Mesodermal cell (in vitro differentiated cells): ENCODE measurements at regions not wholly inside any gene's neighbourhood (a gene's known extent, or its start where the extent isn't known, plus 50 kb on each side); places are given as distances from the start of the nearest gene placed in this dataset.

Source experiments
- H3K27ac ChIP-seq: 2 replicates; pipeline ENCODE4 v1.7.0; 2013; ENCODE audit warnings: mild to moderate bottlenecking, low read depth, low read length, moderate library complexity; ENCODE audit not compliant: severe bottlenecking
- H3K36me3 ChIP-seq: 2 replicates; pipeline ENCODE4 v1.7.1; 2013; ENCODE audit warnings: mild to moderate bottlenecking, low read length, moderate library complexity; ENCODE audit not compliant: control insufficient read depth, insufficient read depth
- H3K4me1 ChIP-seq: one replicate; pipeline ENCODE4 v1.7.1; 2013; ENCODE audit warnings: mild to moderate bottlenecking, low read length; ENCODE audit not compliant: insufficient read depth, control insufficient read depth, poor library complexity, severe bottlenecking
- H3K4me3 ChIP-seq: 2 replicates; pipeline ENCODE4 v1.7.0; 2013; ENCODE audit warnings: low read length, control low read depth, mild to moderate bottlenecking; ENCODE audit not compliant: insufficient read depth, poor library complexity, severe bottlenecking; ENCODE audit errors: extremely low read depth
- H3K9me3 ChIP-seq: 2 replicates; pipeline ENCODE4 v1.7.1; 2013; ENCODE audit warnings: mild to moderate bottlenecking, low read length, moderate library complexity; ENCODE audit not compliant: control insufficient read depth
- WGBS, 2 experiments: methylation state at CpG; one replicate each; pipeline ENCODE4 v1.1.5; 2013; ENCODE audit warnings: missing lambda C conversion rate in 2 of 2; ENCODE audit not compliant: insufficient coverage in 2 of 2; 5-methylcytosine and 5-hydroxymethylcytosine counted together

DNA sequence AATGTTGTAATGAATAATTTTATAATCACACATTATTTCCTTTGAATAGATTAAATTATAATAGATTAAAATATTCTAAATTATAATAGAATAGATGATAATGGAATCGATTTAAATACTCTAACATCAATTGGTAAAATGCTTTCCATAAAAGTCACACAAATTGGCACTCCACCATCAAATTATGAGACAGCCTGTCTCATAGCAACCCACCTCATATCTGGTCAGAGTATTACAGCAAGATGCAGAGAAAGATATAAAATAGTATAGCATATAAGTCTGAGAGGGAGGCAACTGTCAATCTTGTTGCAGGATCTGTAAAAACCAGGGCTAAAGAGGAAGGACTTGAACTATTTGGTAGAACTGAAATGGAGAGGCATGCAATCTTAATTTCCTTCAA lies 98.4 kb upstream of the NCKAP5 start:
- Histone ChIP-seq H3K9me3 (no peaks in the 10 kb centered on the region), H3K4me1 (peaks cover 5% of the 10 kb centered on the region), H3K27ac (peak overlapping the region; percentile 43), H3K4me3 (no peak overlapping the region), H3K36me3 (no peaks in the 10 kb centered on the region)
- no CpG with 5 or more reads among the region's 1 CpG for WGBS, 2 experiments

DNA sequence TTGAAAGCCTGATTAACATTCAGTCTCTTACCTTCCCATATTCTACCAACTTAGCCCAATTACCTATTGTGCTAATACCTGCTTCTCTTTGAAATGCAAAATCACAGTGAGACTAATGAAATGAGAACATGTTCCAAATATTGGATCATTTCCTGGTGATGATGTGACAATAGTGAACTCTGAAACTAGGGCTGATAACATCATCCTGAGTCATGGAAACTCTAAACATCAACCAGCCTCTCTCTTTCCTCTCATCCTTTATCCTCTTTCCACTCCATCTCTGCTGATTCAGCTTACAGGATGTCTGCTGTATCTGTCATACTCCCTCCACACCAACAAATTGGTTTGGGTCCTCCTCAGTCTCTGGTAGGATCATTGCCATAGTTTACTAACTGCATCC lies 98.8 kb upstream of the NCKAP5 start:
- Histone ChIP-seq H3K4me1 (peaks cover 3% of the 10 kb centered on the region), H3K36me3 (no peaks in the 10 kb centered on the region), H3K27ac (peak overlapping the region; percentile 43), H3K9me3 (no peaks in the 10 kb centered on the region), H3K4me3 (no peak overlapping the region)

DNA sequence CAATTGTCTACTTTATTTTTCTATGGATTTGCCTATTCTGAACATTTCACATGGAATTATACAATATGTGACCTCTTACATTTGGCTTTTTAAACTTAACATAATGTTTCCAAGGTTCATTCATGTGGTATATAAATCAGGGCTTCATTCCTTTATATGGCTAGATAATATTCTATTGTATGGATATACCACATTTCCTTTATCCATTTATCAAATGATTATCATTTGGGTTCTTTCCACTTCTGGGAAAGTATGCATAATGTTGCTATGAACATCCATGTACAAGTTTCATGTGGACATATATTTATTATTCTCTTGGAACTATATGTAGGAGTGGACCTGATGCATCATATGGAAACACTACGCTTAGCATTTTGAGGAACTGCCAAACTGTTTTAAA lies 99.7 kb upstream of the NCKAP5 start:
- no peaks in the 10 kb centered on the region for H3K36me3 ChIP-seq
- no peak overlapping the region for H3K27ac ChIP-seq
- H3K4me1 ChIP-seq: peaks cover 3% of the 10 kb centered on the region
- H3K9me3 ChIP-seq: no peaks in the 10 kb centered on the region
- 100% methylated on average over 1 of the region's 1 CpG for WGBS, 2 experiments
- H3K4me3 ChIP-seq: no peak overlapping the region

DNA sequence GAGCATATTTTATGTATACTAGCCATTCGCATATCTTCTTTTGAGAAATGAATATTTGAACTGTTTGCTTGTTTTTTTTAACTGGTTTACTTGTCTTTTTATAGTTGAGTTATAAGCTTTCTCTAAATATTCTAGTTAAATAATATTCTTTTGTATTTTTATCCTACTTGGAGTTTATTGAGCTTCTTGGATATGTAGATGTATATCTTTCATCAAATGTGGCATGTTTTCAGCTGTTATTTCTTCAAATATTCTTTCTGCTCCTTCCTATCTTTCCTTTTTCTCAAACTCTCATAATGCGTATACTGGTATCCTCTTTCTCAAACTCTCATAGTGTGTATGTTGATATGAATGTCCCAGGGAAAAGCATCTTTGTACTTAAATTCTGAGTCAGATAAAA lies 100.3 kb upstream of the NCKAP5 start:
- Histone ChIP-seq H3K27ac (no peak overlapping the region), H3K36me3 (no peaks in the 10 kb centered on the region), H3K4me1 (peaks cover 3% of the 10 kb centered on the region), H3K9me3 (no peaks in the 10 kb centered on the region), H3K4me3 (no peak overlapping the region)
- no CpG with 5 or more reads among the region's 2 CpGs for WGBS, 2 experiments

DNA sequence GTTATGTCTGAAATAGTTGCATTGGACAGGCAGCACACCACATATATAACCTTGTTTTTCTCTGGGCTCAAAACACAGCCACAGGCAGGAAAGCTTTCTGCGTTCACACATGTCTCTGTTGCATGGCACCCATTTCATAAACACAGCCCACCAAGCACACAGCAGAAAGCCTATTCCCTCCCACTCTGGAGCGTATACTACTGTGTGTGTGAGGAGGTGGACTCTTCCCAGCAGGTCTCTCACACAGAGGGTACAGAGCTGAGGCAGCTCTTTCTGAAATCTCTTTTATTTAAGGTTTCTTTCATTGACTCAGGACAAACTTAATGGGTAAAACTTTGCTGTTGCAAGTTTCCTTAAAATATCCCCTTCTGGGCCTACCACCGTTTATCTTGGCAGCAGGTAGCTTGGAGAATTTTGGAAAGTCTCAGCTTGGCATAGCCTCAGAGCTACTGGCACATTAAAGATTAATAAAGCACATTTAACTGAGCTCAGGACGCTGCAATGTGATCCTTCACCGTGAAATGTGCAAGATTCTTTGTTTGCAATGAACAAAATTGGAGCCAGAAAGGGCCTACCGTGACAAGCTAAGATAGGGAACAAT lies 105.1 kb upstream of the NCKAP5 start:
- Histone ChIP-seq H3K36me3 (no peaks in the 10 kb centered on the region), H3K4me3 (no peak overlapping the region), H3K9me3 (no peaks in the 10 kb centered on the region), H3K27ac (no peak overlapping the region), H3K4me1 (peaks cover 17% of the 10 kb centered on the region)
- WGBS, 2 experiments: 83 to 92% methylated on average over 3 to 5 of the region's 6 CpGs

DNA sequence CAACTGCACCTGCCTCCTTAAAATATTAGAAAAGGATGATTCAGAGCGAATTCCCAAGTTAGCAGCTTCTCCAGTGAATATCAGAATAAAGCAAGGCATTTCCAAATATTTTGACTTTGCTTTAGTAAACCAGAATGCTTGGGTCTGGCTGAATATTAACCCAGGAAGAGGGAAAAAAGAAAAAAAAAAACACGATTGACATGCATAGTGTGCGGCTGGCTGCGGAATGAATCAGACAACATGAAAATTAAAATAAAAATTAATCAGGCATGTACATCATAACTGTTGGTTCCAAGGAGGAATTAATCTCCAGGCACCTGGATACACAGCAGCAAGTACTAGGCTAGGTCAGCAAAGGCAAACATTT lies 105.8 kb upstream of the NCKAP5 start:
- H3K4me3 ChIP-seq: no peak overlapping the region
- no peaks in the 10 kb centered on the region for H3K9me3 ChIP-seq
- peak overlapping the region; percentile 88 for H3K27ac ChIP-seq
- peaks cover 17% of the 10 kb centered on the region for H3K4me1 ChIP-seq
- no peaks in the 10 kb centered on the region for H3K36me3 ChIP-seq
- WGBS, 2 experiments: no CpG with 5 or more reads among the region's 4 CpGs

DNA sequence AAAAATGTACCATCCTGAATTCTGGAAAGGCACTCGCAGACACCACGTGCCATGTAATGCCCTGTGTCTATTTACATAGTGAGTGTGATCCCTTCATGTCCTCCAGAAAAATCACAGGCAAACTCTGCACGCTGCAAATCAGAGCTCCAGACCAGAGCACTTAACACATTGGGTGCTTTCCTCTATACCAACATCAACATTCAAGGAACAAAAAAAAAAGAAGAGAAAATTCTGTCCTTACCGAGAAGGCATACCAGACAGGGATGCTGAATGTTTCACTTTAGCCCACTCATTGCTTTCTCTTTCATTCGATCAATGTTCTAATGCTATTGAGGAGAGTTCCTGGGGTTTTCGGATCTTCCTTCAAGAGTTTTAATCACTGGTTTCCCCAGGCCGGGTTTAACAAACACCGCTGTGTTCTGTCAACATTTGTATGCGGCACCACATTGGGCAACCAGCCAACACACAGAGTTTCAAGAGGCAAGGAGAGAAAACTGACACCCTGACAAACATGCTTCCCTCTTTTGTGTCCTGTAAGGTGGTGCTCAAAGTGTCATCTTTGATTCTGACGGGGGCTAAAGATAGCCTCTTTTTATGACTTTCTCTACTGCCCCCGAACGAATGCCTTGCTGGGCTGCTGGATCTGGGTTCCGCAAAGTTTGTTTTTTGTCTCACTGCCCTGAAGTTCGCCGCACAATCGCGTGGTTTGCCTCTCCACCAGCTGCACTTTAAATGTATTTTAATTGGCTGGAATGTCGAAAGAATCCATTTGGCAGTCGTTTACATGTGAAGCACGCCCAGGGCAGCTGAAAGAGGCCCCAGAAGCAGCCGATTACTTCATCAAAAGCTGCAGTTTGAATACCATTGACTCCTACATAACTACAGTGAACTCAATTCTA lies 106.4 kb upstream of the NCKAP5 start:
- H3K4me3 ChIP-seq: no peak overlapping the region
- no peaks in the 10 kb centered on the region for H3K9me3 ChIP-seq
- H3K27ac ChIP-seq: peak overlapping the region; percentile 88
- H3K4me1 ChIP-seq: peaks cover 17% of the 10 kb centered on the region
- 21 to 22% methylated on average over 11 to 16 of the region's 21 CpGs for WGBS, 2 experiments
- no peaks in the 10 kb centered on the region for H3K36me3 ChIP-seq

DNA sequence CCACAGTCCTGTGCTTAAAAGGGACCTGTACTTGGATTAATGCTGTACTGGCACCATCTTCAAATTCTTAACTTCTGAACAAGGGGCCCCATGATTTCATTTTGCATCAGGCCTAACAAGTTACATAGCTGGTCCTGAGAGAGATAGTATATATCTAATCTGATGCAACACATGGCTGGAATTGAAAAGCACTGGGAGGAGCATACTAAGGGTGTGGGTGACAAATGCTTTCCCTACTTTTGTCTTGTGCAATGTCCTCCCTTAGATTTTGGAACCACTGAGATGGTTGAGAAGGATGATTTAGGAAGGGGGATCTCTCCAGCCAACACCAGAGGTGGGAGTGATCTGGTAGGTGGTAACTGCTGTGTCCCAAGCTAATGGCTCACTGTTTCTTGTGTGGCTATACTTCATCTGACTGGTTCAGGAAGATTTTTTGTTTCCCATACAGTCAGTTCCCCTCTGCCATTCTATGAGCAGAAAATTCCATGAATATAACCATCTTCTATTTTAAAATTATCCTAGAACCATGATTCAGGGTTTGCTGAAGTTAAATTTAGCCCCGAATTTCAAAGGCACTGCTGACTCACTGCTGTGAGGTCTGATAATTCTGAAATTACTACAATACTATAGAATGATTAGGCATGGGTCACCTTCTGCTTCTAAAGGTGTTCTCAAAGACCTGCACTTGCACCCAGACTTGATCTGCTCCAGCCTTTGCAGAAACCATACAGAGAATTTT lies 108.3 kb upstream of the NCKAP5 start:
- Histone ChIP-seq H3K4me1 (peaks cover 17% of the 10 kb centered on the region), H3K27ac (no peak overlapping the region)
- WGBS, 2 experiments: no CpG with 5 or more reads among the region's 1 CpG

DNA sequence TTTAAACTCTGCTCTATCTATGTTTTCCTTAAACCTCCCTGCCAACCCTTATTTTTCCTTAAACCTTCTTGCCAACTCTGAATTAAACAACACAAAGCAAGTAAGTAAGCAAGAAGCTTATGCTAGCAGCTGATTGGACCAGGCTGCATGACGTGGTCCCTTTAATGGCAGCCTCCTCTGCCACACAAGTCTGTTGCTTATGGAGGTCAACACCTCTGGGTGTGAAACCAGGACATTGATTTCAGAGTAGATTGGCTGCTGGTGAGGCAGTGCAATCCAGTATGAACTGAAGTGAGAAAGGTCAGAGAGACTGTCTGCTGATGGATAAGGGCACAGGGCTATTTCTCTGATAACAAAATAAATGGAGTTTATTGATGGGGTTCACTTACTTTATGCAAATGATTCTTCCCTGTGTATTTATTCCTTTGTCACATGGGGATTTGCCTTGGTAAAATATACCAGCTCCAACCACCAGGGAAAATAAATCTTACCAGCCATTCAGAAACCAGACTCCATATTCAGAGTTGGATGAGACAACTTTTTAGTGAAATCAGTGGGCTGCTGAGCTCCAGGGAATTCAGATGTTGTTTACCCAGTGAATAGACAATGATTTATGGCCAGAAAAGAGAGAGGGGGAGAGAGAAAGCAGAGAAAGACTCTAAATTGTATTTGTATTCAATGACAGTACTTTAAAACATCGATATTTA lies 112.2 kb upstream of the NCKAP5 start:
- Histone ChIP-seq H3K4me3 (no peak overlapping the region), H3K9me3 (no peaks in the 10 kb centered on the region), H3K4me1 (peaks cover 10% of the 10 kb centered on the region), H3K36me3 (no peaks in the 10 kb centered on the region), H3K27ac (no peak overlapping the region)
- 67 to 80% methylated on average over 1 of the region's 2 CpGs for WGBS, 2 experiments

More for the DNA sequence above, 108.3 kb upstream of the NCKAP5 start:
- H3K36me3 ChIP-seq: no peaks in the 10 kb centered on the region
- H3K4me3 ChIP-seq: no peak overlapping the region
- no peaks in the 10 kb centered on the region for H3K9me3 ChIP-seq

DNA sequence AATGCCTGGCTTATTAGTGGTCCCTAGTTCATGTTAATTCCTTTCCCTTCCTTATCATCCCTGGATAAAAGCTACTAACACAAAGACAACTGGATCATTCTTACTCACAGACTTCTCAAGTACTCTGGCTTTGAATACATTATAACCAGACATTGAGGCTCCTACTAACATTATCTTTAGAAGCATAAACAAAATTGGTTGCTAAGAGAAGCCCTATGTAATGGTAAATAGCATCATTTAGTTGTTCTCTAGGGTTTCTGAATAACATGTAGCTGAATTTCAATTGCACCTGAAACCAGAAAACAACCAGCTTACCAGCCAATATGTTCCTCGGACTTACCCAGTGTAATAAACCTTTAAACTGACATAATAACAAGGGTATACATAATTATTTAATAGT lies 114.1 kb upstream of the NCKAP5 start:
- peaks cover 5% of the 10 kb centered on the region for H3K4me1 ChIP-seq
- H3K36me3 ChIP-seq: no peaks in the 10 kb centered on the region
- no CpG with 5 or more reads among the region's 1 CpG for WGBS, 2 experiments
- no peak overlapping the region for H3K4me3 ChIP-seq
- H3K27ac ChIP-seq: no peak overlapping the region
- no peaks in the 10 kb centered on the region for H3K9me3 ChIP-seq
